ENCODE measurements at regions not wholly inside any gene's neighbourhood (a gene's known extent, or its start where the extent isn't known, plus 50 kb on each side); places are given as distances from the start of the nearest gene placed in this dataset.

DNA sequence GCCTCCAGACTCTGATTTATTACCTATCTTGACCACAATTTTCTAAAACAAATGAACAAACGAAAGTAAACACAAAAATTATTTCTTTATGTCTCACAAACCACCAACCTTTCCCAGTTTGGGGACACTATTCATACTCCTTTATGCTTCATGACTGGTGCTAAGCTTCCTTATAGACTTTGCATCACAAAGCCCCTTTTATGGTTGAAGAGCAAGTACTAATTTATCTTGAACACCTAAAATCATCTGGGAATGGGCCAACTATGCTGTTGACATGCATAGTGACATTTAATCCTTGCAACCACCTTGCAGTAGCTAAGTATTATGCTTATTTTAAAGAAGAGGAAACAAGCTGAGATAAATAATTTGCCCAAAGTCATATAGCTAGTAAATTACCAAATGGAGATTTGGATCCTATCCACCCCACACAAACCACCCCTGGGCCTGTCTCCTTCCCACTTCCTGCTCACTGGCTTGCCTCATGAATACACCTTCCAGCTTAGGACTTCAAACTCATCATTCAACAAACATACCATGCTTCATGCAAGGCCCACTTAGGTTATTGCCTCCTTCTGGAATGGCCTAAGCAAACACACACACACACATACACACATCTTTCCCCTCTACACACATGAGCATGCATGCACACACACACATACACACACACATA lies 192.2 kb downstream of the PLPP3 start:
- TF ChIP-seq, protein P1, sequence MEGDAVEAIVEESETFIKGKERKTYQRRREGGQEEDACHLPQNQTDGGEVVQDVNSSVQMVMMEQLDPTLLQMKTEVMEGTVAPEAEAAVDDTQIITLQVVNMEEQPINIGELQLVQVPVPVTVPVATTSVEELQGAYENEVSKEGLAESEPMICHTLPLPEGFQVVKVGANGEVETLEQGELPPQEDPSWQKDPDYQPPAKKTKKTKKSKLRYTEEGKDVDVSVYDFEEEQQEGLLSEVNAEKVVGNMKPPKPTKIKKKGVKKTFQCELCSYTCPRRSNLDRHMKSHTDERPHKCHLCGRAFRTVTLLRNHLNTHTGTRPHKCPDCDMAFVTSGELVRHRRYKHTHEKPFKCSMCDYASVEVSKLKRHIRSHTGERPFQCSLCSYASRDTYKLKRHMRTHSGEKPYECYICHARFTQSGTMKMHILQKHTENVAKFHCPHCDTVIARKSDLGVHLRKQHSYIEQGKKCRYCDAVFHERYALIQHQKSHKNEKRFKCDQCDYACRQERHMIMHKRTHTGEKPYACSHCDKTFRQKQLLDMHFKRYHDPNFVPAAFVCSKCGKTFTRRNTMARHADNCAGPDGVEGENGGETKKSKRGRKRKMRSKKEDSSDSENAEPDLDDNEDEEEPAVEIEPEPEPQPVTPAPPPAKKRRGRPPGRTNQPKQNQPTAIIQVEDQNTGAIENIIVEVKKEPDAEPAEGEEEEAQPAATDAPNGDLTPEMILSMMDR (IDR thresholded peaks at IDR 0.05) = no peak
- no peak for TF ChIP-seq POLR2A (IDR thresholded peaks at IDR 0.05)
